ENCODE measurements at regions not wholly inside any gene's neighbourhood (a gene's known extent, or its start where the extent isn't known, plus 50 kb on each side); places are given as distances from the start of the nearest gene placed in this dataset.
"Not testable (repeated sequence)": the region's sequence is repeated elsewhere in the genome, so short reads cannot be mapped to it uniquely, and the experiment has no call there.

- Histone ChIP-seq H3K9me2 (replicated peaks; ENCODE audit: insufficient read depth, low read length) (no peaks in the 10 kb centered on the region), H3K36me3 (replicated peaks; ENCODE audit: insufficient read depth, low read length) (no peaks in the 10 kb centered on the region), H3K9me3 (replicated peaks; ENCODE audit: insufficient read depth, low read length) (no peaks in the 10 kb centered on the region), H3K4me1 (ENCODE audit: low read length) (no peaks in the 10 kb centered on the region), H3K4me3 (ENCODE audit: low read length) (no peak overlapping the region), H4K20me1 (ENCODE audit: insufficient read depth, low read length) (no peaks in the 10 kb centered on the region), H3K9ac (ENCODE audit: low read length) (no peak overlapping the region), H3K4me2 (ENCODE audit: low read depth, low read length) (no peak overlapping the region), H2AFZ (ENCODE audit: low read length) (no peak overlapping the region), H3K27ac (ENCODE audit: low read length) (no peak overlapping the region), H3F3A (ENCODE audit: insufficient read depth, low read length) (no peaks in the 10 kb centered on the region), H3K79me2 (ENCODE audit: low read length) (no peaks in the 10 kb centered on the region), H3K27me3 (replicated peaks; ENCODE audit: insufficient read depth, low read length) (no peaks in the 10 kb centered on the region)
- TF ChIP-seq EZH2 (optimal IDR thresholded peaks at IDR 0.05; ENCODE audit: low read depth, low read length), result no peak
- no peak for TF ChIP-seq EZH2phosphoT487 (IDR thresholded peaks at IDR 0.05; ENCODE audit: low read length)
- peak; percentile 40 for TF ChIP-seq CTCF (IDR thresholded peaks at IDR 0.05; ENCODE audit: low read length)
- no peak for DNase-seq
These were observed 84.8 kb upstream of the PAM start for GRCh38 chr5:102670224-102670836.

- H3K9me2 ChIP-seq (replicated peaks; ENCODE audit: insufficient read depth, low read length); H3K27ac ChIP-seq (ENCODE audit: low read length); H3K9me3 ChIP-seq (replicated peaks; ENCODE audit: insufficient read depth, low read length); H4K20me1 ChIP-seq (ENCODE audit: insufficient read depth, low read length); H3K4me1 ChIP-seq (ENCODE audit: low read length); H3K4me3 ChIP-seq (ENCODE audit: low read length); H3K36me3 ChIP-seq (replicated peaks; ENCODE audit: insufficient read depth, low read length); H2AFZ ChIP-seq (ENCODE audit: low read length); DNase-seq; H3K27me3 ChIP-seq (replicated peaks; ENCODE audit: insufficient read depth, low read length); H3K79me2 ChIP-seq (ENCODE audit: low read length); H3F3A ChIP-seq (ENCODE audit: insufficient read depth, low read length); H3K4me2 ChIP-seq (ENCODE audit: low read depth, low read length); H3K9ac ChIP-seq (ENCODE audit: low read length): not testable (repeated sequence)
These were observed 83.9 kb upstream of the PAM start for GRCh38 chr5:102671033-102671734.

- no peaks in the 10 kb centered on the region for H3K79me2 ChIP-seq (ENCODE audit: low read length)
- no peak for DNase-seq
- no peaks in the 10 kb centered on the region for H3K4me1 ChIP-seq (ENCODE audit: low read length)
- H3F3A ChIP-seq (ENCODE audit: insufficient read depth, low read length), result no peaks in the 10 kb centered on the region
- H3K9me3 ChIP-seq (replicated peaks; ENCODE audit: insufficient read depth, low read length), result no peaks in the 10 kb centered on the region
- no peaks in the 10 kb centered on the region; the same call in 1 of the 2 replicates for H3K9me2 ChIP-seq (replicated peaks; ENCODE audit: insufficient read depth, low read length)
- no peaks in the 10 kb centered on the region for H4K20me1 ChIP-seq (ENCODE audit: insufficient read depth, low read length)
- H3K4me2 ChIP-seq (ENCODE audit: low read depth, low read length), result no peak overlapping the region
- H3K4me3 ChIP-seq (ENCODE audit: low read length), result no peak overlapping the region
- no peak overlapping the region for H2AFZ ChIP-seq (ENCODE audit: low read length)
- no peaks in the 10 kb centered on the region for H3K27me3 ChIP-seq (replicated peaks; ENCODE audit: insufficient read depth, low read length)
- H3K27ac ChIP-seq (ENCODE audit: low read length), result no peak overlapping the region
- no peaks in the 10 kb centered on the region for H3K36me3 ChIP-seq (replicated peaks; ENCODE audit: insufficient read depth, low read length)
- H3K9ac ChIP-seq (ENCODE audit: low read length), result no peak overlapping the region
- TF ChIP-seq EZH2 (optimal IDR thresholded peaks at IDR 0.05; ENCODE audit: low read depth, low read length), result no peak
- TF ChIP-seq CTCF (IDR thresholded peaks at IDR 0.05; ENCODE audit: low read length), result no peak
- TF ChIP-seq EZH2phosphoT487 (IDR thresholded peaks at IDR 0.05; ENCODE audit: low read length), result no peak
These were observed 76.6 kb upstream of the PAM start for GRCh38 chr5:102678267-102679058.

All from MM.1S (cell line).